Lower leg skin (tissue), 3 donors: ENCODE measurements at regions not wholly inside any gene's neighbourhood (a gene's known extent, or its start where the extent isn't known, plus 50 kb on each side); places are given as distances from the start of the nearest gene placed in this dataset.

Source experiments
- CTCF ChIP-seq, 3 donors: fragments of 450-650 bp; IDR thresholded peaks; one replicate each; pipeline ENCODE4 v1.5.1; 2016; ENCODE audit warnings: antibody characterized with exemption in 3 of 3, mild to moderate bottlenecking in 3 of 3, moderate library complexity in 2 of 3
- POLR2A ChIP-seq, 2 donors: fragments of 450-650 bp; IDR thresholded peaks; one replicate each; pipeline ENCODE4 v1.6.1; 2016 to 2017; ENCODE audit warnings: antibody characterized with exemption in 2 of 2, mild to moderate bottlenecking in 1 of 2, moderate library complexity in 1 of 2

- TF ChIP-seq CTCF (IDR thresholded peaks at IDR 0.05) = no peak
- no peak for TF ChIP-seq POLR2A (IDR thresholded peaks at IDR 0.05)
Measured at GRCh38 chr6:133787122-133787521, 101.8 kb upstream of the TCF21 start.
